Heart left ventricle (tissue), 13 donors: ENCODE measurements at regions not wholly inside any gene's neighbourhood (a gene's known extent, or its start where the extent isn't known, plus 50 kb on each side); places are given as distances from the start of the nearest gene placed in this dataset.

Experiments
- CTCF ChIP-seq, 12 donors: fragments of 200-600 bp; sonication (generic) in 4 of 12; IDR thresholded peaks; one replicate each; pipeline versions ENCODE4 v1.5.0 to v1.8.0; 2018 to 2022; ENCODE audit warnings: antibody characterized with exemption in 12 of 12, mild to moderate bottlenecking in 5 of 12
- POLR2A ChIP-seq, 2 donors: fragments of 450-650 bp; IDR thresholded peaks; one replicate each; pipeline ENCODE4 v1.6.1; 2017; ENCODE audit warnings: antibody characterized with exemption in 2 of 2, mild to moderate bottlenecking in 2 of 2, moderate library complexity in 2 of 2
- donor health status: ischemic (EF 13 %, LVEDD 7.1; RV severe dilation, severe dysfunction).
- donor health status: DM: no; HTN: yes; CAD: no.
- donor health status: DM: no; HTN: no; CAD: no.
- donor health status: ischemic (EF 25% LVEDD 6.9; RV normal size, moderate dysfunction).
- donor health status: ischemic (EF 25% LVEDD 5.7; RV mildly dilated, moderate dysfunction).
- donor health status: ischemic (EF 35%, LVEDD 5.7; RV mildly dilated, moderate dysfunction).
- donor health status: nonischemic (EF 11% LVEDD 7.7; RV severe dilation, severe dysfunction).
- donor health status: DM: yes; HTN: yes; CAD: no.
- donor health status: PGD.
- donor health status: ischemic (EF 29% LVEDD 5.4; RV normal size, mild dysfunction).
- donor health status: nonischemic (EF 23%, LVEDD 6.1; RV moderate dilation, normal function).

- TF ChIP-seq CTCF (IDR thresholded peaks at IDR 0.05) = no peak
- TF ChIP-seq POLR2A (IDR thresholded peaks at IDR 0.05) = no peak
Observed at GRCh38 chr3:145648396-145648795, 512.6 kb downstream of the PLOD2 start.
